Kidney epithelial cell (primary cell): ENCODE measurements at regions not wholly inside any gene's neighbourhood (a gene's known extent, or its start where the extent isn't known, plus 50 kb on each side); places are given as distances from the start of the nearest gene placed in this dataset.

ENCODE experiments used
- DNase-seq: peaks from one replicate; pipeline ENCODE4 v3.0.0-alpha.2; 2010; ENCODE audit warnings: low read depth
- H3K27me3 ChIP-seq: 2 replicates; pipeline ENCODE4 v1.6.0; 2011; ENCODE audit warnings: low read length; ENCODE audit not compliant: control insufficient read depth, insufficient read depth
- H3K36me3 ChIP-seq: 2 replicates; pipeline ENCODE4 v1.5.1; 2011; ENCODE audit warnings: low read length; ENCODE audit not compliant: control insufficient read depth, insufficient read depth
- H3K4me3 ChIP-seq: 2 replicates; pipeline ENCODE4 v1.5.1; 2011; ENCODE audit warnings: low read depth, mild to moderate bottlenecking, control low read depth, low read length
- TF ChIP-seq, protein P1 (sequence below): IDR thresholded peaks from 2 replicates; pipeline ENCODE4 v1.5.1; 2011; ENCODE audit warnings: mild to moderate bottlenecking, moderate library complexity, low read length, control low read depth, inconsistent platforms; ENCODE audit not compliant: insufficient read depth, poor library complexity, severe bottlenecking

DNA sequence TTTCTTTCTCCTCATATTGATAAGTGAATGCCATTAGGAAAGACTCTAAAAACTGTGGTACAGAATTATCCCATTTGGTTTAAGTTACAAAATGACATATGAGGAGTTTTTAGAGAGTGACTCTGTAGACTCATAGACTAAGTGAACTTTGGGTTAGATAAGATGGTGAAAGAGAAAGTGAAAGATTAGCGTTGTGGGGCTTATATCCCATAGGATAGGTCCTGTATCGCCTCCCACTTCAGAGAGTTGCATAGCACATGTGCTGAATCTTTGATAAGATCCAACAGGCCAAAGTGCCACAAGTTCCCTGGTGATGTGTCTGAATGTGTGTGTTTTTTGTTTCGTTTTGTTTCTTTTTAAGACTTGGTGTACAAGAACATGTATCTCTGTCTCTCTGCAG is 666.9 kb downstream of the MECOM start:
- DNase-seq = no peak
- Histone ChIP-seq H3K27me3 (no peaks in the 10 kb centered on the region), H3K36me3 (no peaks in the 10 kb centered on the region), H3K4me3 (no peak overlapping the region)
- TF ChIP-seq, protein P1, sequence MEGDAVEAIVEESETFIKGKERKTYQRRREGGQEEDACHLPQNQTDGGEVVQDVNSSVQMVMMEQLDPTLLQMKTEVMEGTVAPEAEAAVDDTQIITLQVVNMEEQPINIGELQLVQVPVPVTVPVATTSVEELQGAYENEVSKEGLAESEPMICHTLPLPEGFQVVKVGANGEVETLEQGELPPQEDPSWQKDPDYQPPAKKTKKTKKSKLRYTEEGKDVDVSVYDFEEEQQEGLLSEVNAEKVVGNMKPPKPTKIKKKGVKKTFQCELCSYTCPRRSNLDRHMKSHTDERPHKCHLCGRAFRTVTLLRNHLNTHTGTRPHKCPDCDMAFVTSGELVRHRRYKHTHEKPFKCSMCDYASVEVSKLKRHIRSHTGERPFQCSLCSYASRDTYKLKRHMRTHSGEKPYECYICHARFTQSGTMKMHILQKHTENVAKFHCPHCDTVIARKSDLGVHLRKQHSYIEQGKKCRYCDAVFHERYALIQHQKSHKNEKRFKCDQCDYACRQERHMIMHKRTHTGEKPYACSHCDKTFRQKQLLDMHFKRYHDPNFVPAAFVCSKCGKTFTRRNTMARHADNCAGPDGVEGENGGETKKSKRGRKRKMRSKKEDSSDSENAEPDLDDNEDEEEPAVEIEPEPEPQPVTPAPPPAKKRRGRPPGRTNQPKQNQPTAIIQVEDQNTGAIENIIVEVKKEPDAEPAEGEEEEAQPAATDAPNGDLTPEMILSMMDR = no peak

DNA sequence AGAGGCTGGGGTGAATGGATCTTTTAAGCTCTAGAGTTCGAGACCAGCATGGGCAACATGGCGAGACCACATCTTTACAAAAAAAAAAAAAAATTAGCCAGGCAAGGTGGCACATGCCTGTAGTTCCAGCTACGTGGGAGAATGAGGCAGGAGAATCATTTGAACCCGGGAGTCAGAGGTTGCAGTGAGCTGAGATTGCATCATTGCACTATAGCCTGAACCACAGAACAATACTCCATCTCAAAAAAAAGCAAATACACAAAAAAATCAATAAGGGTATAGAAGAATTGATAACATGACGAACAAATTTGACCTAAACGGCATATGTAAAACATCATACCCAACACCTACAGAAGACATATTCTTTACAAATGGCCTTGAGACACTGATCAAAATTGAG is 668.4 kb downstream of the MECOM start:
- no peak for DNase-seq
- Histone ChIP-seq H3K27me3 (no peaks in the 10 kb centered on the region), H3K4me3 (no peak overlapping the region), H3K36me3 (no peaks in the 10 kb centered on the region)
- TF ChIP-seq, protein P1 = no peak

DNA sequence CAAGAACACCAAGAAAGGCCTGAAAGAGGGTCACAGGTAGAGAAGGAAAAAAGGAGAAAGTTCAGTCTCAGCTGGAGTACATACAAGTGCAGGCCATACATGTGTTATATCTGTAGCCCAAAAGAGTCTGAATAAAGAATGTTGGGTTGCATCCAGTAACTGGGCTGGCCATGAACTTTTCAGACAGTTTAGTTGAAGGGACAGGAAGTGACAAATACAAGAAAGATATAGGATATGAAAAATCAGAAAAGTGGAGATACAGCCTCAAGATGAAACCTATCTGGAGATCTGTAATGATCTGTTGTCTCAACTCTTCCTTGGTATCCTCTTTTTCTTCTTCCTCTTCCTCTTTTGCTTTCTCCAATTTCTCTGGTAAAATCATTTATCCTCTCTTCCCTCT is 671.7 kb downstream of the MECOM start:
- no peaks in the 10 kb centered on the region for H3K27me3 ChIP-seq
- TF ChIP-seq, protein P1 = no peak
- DNase-seq = no peak

DNA sequence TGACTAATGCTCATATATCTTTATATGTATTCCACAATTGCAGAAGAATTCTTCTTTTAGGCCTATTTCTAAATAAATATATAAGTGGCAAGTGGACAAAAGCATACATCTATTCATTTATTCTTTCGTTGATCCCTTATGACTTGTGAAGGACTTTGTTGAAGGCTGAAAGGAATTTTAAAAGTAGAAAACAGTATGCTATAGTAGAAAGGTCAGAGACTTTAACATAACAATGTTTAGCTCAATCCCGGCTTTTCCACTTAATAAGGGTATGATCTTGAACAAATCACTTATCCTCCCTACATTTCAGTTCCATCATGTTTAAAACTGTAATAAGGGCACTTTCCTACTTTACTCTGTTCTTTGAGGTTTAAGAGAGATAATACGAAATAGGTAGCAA is 672.9 kb downstream of the MECOM start:
- H3K4me3 ChIP-seq = no peak overlapping the region
- no peak for DNase-seq
- TF ChIP-seq, protein P1 = no peak
- H3K36me3 ChIP-seq = no peaks in the 10 kb centered on the region
- H3K27me3 ChIP-seq = no peaks in the 10 kb centered on the region

More for the DNA sequence above, 671.7 kb downstream of the MECOM start:
- H3K4me3 ChIP-seq = no peak overlapping the region
- H3K36me3 ChIP-seq = no peaks in the 10 kb centered on the region

DNA sequence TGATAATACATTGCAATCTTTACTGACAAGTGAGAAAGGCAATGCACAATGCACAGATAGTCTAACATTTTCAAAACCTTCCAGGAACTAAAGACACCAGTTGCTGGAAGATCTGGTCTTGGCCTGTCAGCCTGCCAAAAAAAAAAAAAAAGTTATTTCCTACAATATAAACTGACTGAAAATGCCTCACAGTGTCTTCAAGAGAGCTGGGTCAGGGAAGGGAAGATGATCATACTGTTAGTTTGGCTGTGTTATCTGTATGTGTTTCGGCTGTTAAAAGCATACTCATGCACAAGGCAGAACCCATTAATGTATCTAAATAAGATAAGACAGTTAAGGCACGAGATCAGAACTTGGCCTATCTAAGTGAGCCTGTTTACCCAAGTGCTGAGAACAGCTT is 673.4 kb downstream of the MECOM start:
- TF ChIP-seq, protein P1 = no peak
- Histone ChIP-seq H3K36me3 (no peaks in the 10 kb centered on the region), H3K4me3 (no peak overlapping the region), H3K27me3 (no peaks in the 10 kb centered on the region)
- DNase-seq = no peak

DNA sequence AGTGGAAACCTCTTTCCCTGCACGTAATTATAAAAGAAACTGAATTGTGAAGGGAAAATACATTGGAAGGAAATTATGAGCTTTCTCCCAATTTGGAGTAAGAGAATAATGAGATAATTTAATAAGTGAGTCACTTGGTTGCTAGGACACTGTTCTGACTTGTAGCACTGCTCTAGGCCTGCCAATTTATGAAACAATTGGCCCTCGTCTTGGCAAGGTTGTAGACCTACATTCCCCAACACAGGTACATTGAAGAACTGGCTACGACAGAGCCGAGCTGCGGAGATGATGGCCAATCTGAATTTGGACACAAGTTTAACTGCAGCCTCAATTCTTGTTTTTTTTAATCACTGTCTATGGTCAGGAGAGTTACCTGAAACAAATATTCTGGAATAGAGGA is 674.1 kb downstream of the MECOM start:
- no peak for DNase-seq
- no peaks in the 10 kb centered on the region for H3K36me3 ChIP-seq
- H3K27me3 ChIP-seq = no peaks in the 10 kb centered on the region
- no peak overlapping the region for H3K4me3 ChIP-seq
- TF ChIP-seq, protein P1 = no peak
